Smooth muscle cell (in vitro differentiated cells): ENCODE measurements at regions not wholly inside any gene's neighbourhood (a gene's known extent, or its start where the extent isn't known, plus 50 kb on each side); places are given as distances from the start of the nearest gene placed in this dataset.

ENCODE experiments used
- DNase-seq: peaks from one replicate; lab custom pipeline; 2025; ENCODE audit not compliant: unreplicated experiment; lab: John Stamatoyannopoulos, UW
- H2AFZ ChIP-seq: fragments of 200-600 bp; sonication (generic); 2 replicates; pipeline ENCODE4 v1.6.0; 2016; ENCODE audit warnings: antibody characterized with exemption, low read depth, mild to moderate bottlenecking
- H3F3A ChIP-seq: fragments of 200-600 bp; sonication (generic); 2 replicates; pipeline ENCODE4 v1.6.0; 2017; ENCODE audit warnings: antibody characterized with exemption, low read depth
- H3K27ac ChIP-seq: fragments of 200-600 bp; sonication (generic); 2 replicates; pipeline ENCODE4 v1.5.1; 2016; ENCODE audit warnings: low read depth, mild to moderate bottlenecking
- H3K27me3 ChIP-seq: fragments of 200-600 bp; sonication (generic); 2 replicates; pipeline ENCODE4 v1.6.1; 2016; ENCODE audit warnings: low read depth, mild to moderate bottlenecking
- H3K36me3 ChIP-seq: fragments of 200-600 bp; sonication (generic); 2 replicates; pipeline ENCODE4 v1.5.1; 2016; ENCODE audit warnings: low read depth
- H3K4me1 ChIP-seq: fragments of 200-600 bp; sonication (generic); 2 replicates; pipeline ENCODE4 v1.5.1; 2016; ENCODE audit warnings: low read depth
- H3K4me2 ChIP-seq: fragments of 200-600 bp; sonication (generic); 2 replicates; pipeline ENCODE4 v1.6.0; 2016; ENCODE audit warnings: mild to moderate bottlenecking
- H3K4me3 ChIP-seq: fragments of 200-600 bp; sonication (generic); 2 replicates; pipeline ENCODE4 v1.5.1; 2016; ENCODE audit warnings: mild to moderate bottlenecking
- H3K79me2 ChIP-seq: fragments of 200-600 bp; sonication (generic); 2 replicates; pipeline ENCODE4 v1.6.0; 2016; ENCODE audit warnings: low read depth, mild to moderate bottlenecking
- H3K9ac ChIP-seq: fragments of 200-600 bp; sonication (generic); 2 replicates; pipeline ENCODE4 v1.6.0; 2016; ENCODE audit warnings: low read depth
- H3K9me3 ChIP-seq: fragments of 200-600 bp; sonication (generic); replicated peaks from 2 replicates; pipeline ENCODE4 v1.5.1; 2016; ENCODE audit warnings: low read depth
- H4K20me1 ChIP-seq: fragments of 200-600 bp; sonication (generic); 2 replicates; pipeline ENCODE4 v1.6.0; 2016; ENCODE audit warnings: low read depth
- CTCF ChIP-seq: fragments of 200-600 bp; sonication (generic); IDR thresholded peaks from 2 replicates; pipeline ENCODE4 v1.5.1; 2017; ENCODE audit warnings: borderline replicate concordance, mild to moderate bottlenecking, antibody characterized with exemption; ENCODE audit not compliant: insufficient read depth, poor library complexity, severe bottlenecking
- WGBS: methylation state at CpG from one replicate; pipeline ENCODE4 v1.1.7; 2016; ENCODE audit warnings: low lambda C conversion rate; 5-methylcytosine and 5-hydroxymethylcytosine counted together

GRCh38 chr5:136732751-136733150, 367.4 kb upstream of the TRPC7 start:
- Histone ChIP-seq H2AFZ (no peak overlapping the region), H3K4me3 (no peak overlapping the region), H3K4me1 (peaks cover 4% of the 10 kb centered on the region), H3F3A (peaks cover 23% of the 10 kb centered on the region), H3K79me2 (no peaks in the 10 kb centered on the region), H3K27me3 (no peaks in the 10 kb centered on the region), H4K20me1 (no peaks in the 10 kb centered on the region), H3K4me2 (no peak overlapping the region), H3K36me3 (no peaks in the 10 kb centered on the region), H3K9me3 (no peaks in the 10 kb centered on the region), H3K27ac (no peak overlapping the region), H3K9ac (no peak overlapping the region)
- WGBS, result 100% methylated on average over 1 of the region's 1 CpG
- no peak for TF ChIP-seq CTCF
- no peak for DNase-seq

DNA sequence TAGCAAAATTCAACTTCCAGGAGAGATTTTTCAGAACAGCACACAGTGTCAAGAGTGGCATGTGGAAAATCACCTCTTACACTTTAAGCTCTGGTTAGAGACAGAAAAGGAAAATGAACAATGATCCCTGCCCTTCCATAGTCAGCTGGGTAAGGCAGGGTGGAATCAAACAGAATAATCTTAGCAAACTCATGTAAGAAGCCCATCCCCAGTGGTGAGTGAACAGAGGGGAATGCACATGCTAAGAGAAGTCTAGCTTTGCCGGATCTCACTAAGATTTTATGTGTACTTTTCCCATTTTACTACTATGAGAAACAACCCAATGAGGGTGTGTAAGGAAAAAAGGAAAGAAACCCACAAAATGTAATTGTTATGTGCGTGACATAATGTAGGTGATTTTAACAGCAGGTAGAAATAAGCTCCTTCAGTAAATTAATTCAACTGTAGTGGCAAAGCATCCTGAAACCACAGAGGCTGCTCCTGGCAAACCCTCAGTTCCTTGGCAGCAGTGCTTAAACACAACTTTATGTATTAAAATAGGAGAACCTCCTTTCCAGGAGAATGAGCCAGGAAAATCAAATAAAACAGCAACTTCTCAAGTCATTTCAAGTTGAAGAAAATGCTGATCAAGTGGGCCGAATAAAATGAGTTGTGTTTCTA, 366.0 kb upstream of the TRPC7 start:
- Histone ChIP-seq H3K27ac (peak overlapping the region; percentile 81), H3K36me3 (no peaks in the 10 kb centered on the region), H4K20me1 (no peaks in the 10 kb centered on the region), H3K79me2 (no peaks in the 10 kb centered on the region), H2AFZ (no peak overlapping the region), H3K4me2 (peak overlapping the region; percentile 71), H3F3A (peaks cover 23% of the 10 kb centered on the region), H3K4me3 (no peak overlapping the region), H3K4me1 (peaks cover 4% of the 10 kb centered on the region), H3K9ac (no peak overlapping the region), H3K9me3 (no peaks in the 10 kb centered on the region), H3K27me3 (no peaks in the 10 kb centered on the region)
- DNase-seq, result no peak
- WGBS, result 61% methylated on average over 3 of the region's 3 CpGs
- TF ChIP-seq CTCF, result no peak

GRCh38 chr5:136730426-136730825, 365.1 kb upstream of the TRPC7 start:
- Histone ChIP-seq H3K27me3 (no peaks in the 10 kb centered on the region), H2AFZ (no peak overlapping the region), H3K9me3 (no peaks in the 10 kb centered on the region), H3F3A (peaks cover 23% of the 10 kb centered on the region), H4K20me1 (no peaks in the 10 kb centered on the region), H3K4me1 (peaks cover 3% of the 10 kb centered on the region), H3K4me2 (peak overlapping the region; percentile 71), H3K4me3 (no peak overlapping the region), H3K79me2 (no peaks in the 10 kb centered on the region), H3K9ac (no peak overlapping the region), H3K36me3 (no peaks in the 10 kb centered on the region), H3K27ac (peak overlapping the region; percentile 81)
- DNase-seq, result no peak
- TF ChIP-seq CTCF, result no peak
- 55% methylated on average over 3 of the region's 3 CpGs for WGBS

- WGBS, result 6% methylated on average over 4 of the region's 4 CpGs
- no peaks in the 10 kb centered on the region for H3K36me3 ChIP-seq
- H3K27me3 ChIP-seq, result no peaks in the 10 kb centered on the region
- no peak for DNase-seq
- no peaks in the 10 kb centered on the region for H3K9me3 ChIP-seq
- H3K79me2 ChIP-seq, result no peaks in the 10 kb centered on the region
- H3F3A ChIP-seq, result peaks cover 23% of the 10 kb centered on the region
- H3K9ac ChIP-seq, result no peak overlapping the region
- no peak overlapping the region for H3K4me3 ChIP-seq
- no peak overlapping the region for H2AFZ ChIP-seq
- H3K27ac ChIP-seq, result peak overlapping the region; percentile 82
- peak overlapping the region; percentile 71 for H3K4me2 ChIP-seq
- no peak for TF ChIP-seq CTCF
- no peaks in the 10 kb centered on the region for H3K4me1 ChIP-seq
- no peaks in the 10 kb centered on the region for H4K20me1 ChIP-seq
Observed at GRCh38 chr5:136729901-136730355, 364.6 kb upstream of the TRPC7 start.
